ENCODE measurements at regions not wholly inside any gene's neighbourhood (a gene's known extent, or its start where the extent isn't known, plus 50 kb on each side); places are given as distances from the start of the nearest gene placed in this dataset.
"Not testable (repeated sequence)": the region's sequence is repeated elsewhere in the genome, so short reads cannot be mapped to it uniquely, and the experiment has no call there.

DNA sequence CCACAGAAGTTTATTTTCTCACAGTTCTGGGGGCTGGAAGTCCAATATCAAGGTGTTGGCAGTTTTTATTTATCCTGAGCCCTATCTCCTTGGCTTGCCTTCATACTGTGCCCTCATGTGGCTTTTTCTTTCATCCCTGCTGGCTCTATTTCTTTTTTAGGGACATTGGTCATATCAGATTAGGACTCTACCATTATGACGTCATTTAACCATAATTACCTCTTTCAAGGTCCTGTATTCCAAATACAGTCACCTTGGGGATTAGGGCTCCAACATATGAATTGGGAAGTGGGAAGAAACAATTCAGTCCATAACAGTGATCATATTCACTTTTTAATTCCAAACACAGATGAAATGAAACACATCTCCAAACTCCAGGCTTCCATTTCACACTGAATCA is 286.0 kb downstream of the SUCLG1 start:
- DNase-seq, result no peak
- in situ Hi-C loops (cut with MboI; ENCODE audit: low pct_unique_long_range_greater_than_20kb, low sequenced_read_pairs), result no loop called here

DNA sequence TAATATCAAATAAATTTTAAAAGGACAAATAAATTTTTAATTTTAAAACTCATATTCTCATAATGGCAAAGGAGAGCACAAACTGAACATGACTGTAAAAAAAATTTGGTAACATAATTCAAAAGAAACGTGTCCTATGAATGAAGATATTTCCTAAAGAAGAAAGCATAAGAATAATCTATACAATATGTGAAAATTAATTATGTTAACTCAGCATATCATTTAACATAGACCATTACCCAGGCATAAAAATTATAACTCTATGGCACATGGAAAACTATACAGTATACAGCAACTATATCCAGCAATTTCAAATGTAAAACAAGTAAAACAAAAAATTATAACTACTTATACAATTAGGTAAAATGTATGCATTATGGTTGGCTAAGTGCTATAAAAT is 288.1 kb downstream of the SUCLG1 start:
- DNase-seq, result no peak
- in situ Hi-C loops (cut with MboI; ENCODE audit: low pct_unique_long_range_greater_than_20kb, low sequenced_read_pairs), result no loop called here

DNA sequence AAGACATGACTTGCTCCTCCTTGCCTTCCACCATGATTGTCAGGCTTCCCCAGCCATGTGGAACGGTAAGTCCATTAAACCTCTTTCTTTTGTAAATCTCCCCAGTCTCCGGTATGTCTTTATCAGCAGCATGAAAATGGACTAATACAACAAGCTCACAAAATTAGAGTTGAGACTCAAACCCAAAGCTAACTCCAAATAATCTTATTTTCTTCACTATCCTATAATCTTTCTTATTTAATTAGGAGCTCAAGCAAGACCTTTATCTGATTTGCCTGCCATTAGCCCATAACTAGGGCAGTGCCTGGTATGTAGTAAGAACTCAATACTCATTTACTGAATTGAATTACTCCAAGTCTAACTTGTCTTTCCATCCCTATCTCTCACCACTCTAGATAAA is 289.2 kb downstream of the SUCLG1 start:
- DNase-seq, result no peak
- in situ Hi-C loops (cut with MboI; ENCODE audit: low pct_unique_long_range_greater_than_20kb, low sequenced_read_pairs), result no loop called here

DNA sequence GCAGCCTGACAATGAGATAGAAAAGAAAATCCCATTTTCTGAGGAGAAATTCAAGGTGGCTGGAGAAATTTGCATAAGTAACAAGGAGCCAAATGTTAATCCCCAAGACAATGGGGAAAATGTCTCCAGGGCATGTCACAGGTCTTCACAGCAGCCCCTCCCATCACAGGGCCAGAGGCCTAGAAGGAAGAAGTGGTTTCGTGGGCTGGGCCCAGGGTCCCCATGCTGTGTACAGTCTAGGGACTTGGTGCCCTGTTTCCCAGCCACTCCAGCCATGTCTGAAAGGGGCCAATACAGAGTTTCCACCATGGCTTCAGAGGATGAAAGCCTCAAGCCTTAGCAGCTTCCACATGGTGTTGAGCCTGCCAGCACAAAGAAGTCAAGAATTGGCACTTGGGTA is 290.5 kb downstream of the SUCLG1 start:
- in situ Hi-C loops (cut with MboI; ENCODE audit: low pct_unique_long_range_greater_than_20kb, low sequenced_read_pairs), result not testable (repeated sequence)

DNA sequence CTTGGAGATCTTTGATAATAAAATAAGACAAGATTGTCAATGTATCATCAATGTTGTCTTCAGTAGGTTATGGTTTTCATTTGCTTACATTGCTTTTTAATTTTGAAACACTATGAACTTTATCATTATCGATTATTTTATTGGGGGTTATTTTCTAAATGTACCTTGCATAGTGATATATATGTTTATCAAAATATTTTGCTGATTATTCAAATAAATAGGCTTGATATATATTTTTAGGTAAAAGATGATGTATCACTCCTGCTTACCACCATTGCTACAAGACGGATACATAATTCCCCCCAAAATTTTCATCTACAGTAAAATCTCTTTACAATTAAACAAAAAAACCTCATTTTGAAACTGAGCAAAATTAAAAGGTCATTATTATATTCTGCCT is 293.8 kb downstream of the SUCLG1 start:
- DNase-seq, result no peak
- in situ Hi-C loops (cut with MboI; ENCODE audit: low pct_unique_long_range_greater_than_20kb, low sequenced_read_pairs), result no loop called here

More for the DNA sequence above, 290.5 kb downstream of the SUCLG1 start:
- DNase-seq, result not testable (repeated sequence)

DNA sequence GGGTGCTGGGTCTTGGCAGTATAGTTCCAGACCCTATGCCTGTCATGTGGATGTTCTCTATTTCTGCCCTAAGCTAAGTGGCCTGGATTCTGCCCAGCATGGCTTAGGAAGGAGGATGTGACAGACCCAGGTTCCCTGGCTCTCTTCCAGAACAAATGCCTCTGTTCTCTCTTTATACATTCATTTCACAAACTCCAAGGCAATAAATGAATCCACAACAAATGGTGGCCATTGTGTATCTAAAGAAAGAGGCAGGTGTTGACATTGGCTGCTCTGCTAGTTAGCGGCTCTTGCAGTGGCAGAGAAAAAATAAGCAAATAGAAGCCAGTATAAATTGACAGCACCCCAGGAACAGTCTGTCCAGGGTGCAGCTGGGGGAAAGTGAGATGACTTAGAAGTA is 298.6 kb downstream of the SUCLG1 start:
- in situ Hi-C loops (cut with MboI; ENCODE audit: low pct_unique_long_range_greater_than_20kb, low sequenced_read_pairs), result no loop called here
- no peak for DNase-seq

DNA sequence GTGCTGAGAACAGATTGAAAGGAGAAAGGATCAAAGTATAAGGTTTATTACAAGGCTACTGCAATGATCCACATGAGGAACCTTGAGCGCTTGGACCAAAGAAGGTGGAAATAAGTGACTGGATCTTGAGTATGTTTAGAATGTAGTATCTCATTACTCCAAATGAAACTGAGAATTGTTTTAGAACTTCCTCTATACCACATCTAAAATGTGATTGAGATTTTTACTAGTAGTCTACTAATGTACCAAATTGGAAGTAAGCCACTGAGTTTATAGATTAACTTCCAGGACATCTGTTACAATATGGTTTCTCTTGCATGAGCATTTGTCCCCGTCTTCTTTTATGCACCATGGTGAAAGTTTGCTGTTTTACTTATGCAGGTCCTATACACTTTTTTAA is 300.5 kb downstream of the SUCLG1 start:
- no peak for DNase-seq
- in situ Hi-C loops (cut with MboI; ENCODE audit: low pct_unique_long_range_greater_than_20kb, low sequenced_read_pairs), result no loop called here

DNA sequence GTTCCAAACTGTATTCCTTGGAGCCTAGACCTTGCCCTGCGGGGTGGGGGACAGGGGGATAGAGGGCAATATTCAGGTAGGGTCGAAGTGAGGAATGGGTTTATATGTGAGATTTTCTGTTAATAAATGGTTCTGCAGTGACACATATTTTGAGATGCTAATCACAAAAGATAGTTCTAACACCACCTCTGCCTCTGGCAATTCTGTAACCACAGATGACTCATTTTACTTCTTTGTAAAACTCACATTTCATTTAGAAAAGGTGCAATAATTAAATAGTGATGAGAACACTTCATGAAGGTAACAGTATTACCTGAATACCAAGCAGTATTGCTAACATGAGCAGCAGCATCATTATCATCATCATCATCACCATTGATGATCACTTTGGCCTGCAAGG is 306.6 kb downstream of the SUCLG1 start:
- in situ Hi-C loops (cut with MboI; ENCODE audit: low pct_unique_long_range_greater_than_20kb, low sequenced_read_pairs), result no loop called here
- no peak for DNase-seq

DNA sequence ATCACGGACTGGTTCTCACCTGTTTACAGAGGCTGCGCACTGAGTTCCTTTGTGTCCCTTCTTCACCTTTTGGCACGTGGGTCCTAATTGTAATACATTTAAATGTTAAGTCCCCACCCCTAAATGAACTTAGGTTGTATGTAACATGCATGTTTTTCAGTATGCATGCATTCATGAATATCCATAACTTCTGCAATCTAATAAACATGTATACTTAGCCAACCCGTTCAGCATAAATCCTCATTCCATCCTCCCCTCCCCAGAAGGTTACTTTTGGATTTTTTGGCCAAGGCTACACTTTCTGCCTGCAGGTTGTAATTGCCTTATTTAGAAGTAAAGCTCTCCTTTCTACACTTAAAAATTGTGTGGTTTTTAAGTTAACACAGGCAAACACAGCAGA is 314.7 kb downstream of the SUCLG1 start:
- in situ Hi-C loops (cut with MboI; ENCODE audit: low pct_unique_long_range_greater_than_20kb, low sequenced_read_pairs), result no loop called here
- DNase-seq, result no peak

DNA sequence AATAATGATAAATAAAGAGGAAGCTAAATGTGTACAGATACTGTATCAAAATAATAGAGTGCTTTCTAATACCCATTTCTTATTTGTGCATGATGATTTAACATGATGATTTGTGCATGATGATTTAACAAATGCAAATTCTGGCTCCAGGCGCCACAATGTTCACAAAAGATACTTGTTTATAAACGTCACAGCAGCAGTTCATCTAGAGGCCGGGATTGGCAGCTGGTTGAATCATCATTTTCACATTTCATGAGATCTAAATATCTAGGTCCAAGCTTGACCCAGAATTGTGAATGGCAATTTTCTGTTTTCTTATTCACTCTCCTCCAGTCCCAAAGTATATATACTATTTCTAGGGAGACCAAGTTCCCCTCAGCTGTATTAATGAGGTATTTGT is 322.0 kb downstream of the SUCLG1 start:
- no peak for DNase-seq
- in situ Hi-C loops (cut with MboI; ENCODE audit: low pct_unique_long_range_greater_than_20kb, low sequenced_read_pairs), result no loop called here

DNA sequence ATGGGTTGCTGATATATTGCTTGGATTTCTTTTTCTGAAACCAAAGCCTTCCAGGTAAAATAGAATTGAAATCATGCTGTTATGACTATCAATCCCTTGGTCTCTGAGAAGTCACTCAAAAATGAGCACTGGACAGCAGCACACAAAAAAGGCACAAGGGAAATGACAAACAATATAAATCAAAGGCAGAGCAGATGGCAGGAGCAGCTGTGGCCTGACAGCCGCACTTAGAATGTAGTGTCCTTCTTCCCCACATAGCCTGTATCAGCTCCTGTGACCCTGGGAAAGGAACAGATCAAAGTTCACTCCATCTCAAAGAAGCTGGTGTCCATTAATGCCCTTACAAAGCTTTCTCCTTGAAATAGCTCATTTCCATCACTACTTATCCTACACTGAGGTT is 326.7 kb downstream of the SUCLG1 start:
- in situ Hi-C loops (cut with MboI; ENCODE audit: low pct_unique_long_range_greater_than_20kb, low sequenced_read_pairs), result no loop called here

DNA sequence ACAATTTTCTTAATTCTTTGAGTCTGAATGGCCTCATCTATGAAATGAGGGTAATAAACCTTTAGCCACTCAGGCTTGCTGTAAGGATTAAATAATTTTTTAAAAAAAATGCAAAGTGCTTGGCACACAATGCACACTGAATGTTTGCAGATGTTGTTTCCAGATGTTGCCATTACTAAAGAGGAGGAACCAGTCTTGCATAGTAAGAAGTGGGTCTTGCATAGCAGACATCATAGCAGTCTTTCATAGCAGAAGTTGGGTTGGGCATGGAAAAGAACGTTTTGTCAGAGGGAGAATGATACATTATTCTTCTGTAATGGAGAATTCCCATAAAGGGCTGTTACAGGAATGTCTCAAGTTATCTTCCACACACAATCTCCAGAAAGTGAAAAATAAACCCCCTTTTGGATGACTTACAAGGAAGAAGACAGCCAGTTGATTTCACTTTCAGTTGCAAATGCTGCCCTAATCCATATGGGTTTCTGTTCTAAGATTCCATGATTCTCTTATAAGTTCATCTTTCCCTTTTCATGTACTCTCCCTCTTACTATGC is 327.7 kb downstream of the SUCLG1 start:
- in situ Hi-C loops (cut with MboI; ENCODE audit: low pct_unique_long_range_greater_than_20kb, low sequenced_read_pairs), result no loop called here
- no peak for DNase-seq

More for the DNA sequence above, 326.7 kb downstream of the SUCLG1 start:
- DNase-seq, result no peak

DNA sequence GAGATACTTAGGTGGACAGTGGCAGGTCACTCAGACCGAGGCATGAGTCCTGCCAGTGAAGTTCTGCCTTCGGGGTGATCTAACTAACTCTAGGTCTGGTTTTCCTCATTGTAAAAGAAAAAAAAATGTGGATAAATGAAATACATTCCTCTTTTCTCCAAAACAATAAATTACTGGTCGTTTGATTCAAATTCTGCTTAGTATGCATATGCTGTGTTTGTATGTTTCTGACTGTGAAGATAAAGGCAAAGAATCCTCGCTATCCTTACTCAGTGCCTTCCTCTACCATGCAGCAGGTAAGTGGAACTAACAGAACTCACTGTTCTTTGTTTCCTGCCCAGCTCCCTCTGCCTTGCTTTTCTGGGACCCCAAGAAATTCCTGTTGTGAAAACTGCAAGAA is 330.1 kb downstream of the SUCLG1 start:
- in situ Hi-C loops (cut with MboI; ENCODE audit: low pct_unique_long_range_greater_than_20kb, low sequenced_read_pairs), result no loop called here
- no peak for DNase-seq

DNA sequence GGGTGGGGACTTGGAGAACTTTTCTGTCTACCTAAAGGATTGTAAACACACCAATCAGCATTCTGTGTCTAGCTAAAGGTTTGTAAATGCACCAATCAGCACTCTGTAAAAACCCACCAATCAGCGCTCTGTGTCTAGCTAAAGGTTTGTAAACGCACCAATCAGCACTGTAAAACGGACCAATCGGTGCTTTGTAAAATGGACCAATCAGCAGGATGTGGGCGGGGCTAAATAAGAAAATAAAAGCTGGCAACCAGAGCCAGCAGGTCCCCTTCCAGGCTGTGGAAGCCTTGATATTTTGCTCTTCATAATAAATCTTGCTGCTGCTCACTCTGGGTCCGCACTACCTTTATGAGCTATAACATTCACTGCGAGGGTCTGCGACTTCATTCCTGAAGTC is 331.3 kb downstream of the SUCLG1 start:
- DNase-seq; in situ Hi-C loops (cut with MboI; ENCODE audit: low pct_unique_long_range_greater_than_20kb, low sequenced_read_pairs): not testable (repeated sequence)

DNA sequence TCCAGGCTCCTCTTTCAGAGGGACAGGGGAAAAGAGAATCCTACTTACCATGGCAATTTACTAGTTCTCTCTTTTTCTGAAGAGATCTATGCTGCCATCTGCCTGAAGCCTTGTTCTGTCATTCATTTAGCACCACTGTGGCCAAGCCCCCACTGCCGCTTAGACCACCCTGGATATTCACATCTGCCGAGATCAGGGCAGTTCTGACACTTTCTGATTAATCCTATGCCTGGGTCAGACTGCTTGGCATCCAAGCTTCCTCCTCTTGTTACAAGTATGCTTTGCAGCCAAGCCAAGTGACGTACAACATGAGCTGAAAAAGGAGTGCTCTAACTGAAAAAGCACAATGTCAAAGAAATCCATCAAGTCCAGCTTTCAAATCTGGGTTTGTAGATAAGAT is 332.6 kb downstream of the SUCLG1 start:
- DNase-seq, result no peak
- in situ Hi-C loops (cut with MboI; ENCODE audit: low pct_unique_long_range_greater_than_20kb, low sequenced_read_pairs), result no loop called here

DNA sequence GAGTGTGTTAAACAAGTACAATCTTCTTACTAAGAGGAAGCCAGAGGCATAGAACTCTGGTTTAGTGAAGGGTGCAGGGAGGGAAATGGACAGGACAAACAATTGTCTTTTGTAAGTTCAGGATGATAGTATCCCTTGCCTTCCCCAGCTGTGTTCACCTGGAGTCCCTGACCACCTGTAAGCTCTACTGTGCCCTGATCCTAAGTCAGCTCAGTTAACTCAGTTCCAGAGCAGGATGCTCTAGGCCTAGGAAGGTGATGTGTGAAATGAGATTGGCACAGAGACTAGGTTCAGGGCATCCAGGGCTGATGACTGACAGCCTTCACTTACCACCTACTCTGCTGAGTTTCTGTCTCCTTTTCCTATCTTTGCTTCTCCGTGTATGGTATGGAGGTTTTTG is 333.0 kb downstream of the SUCLG1 start:
- in situ Hi-C loops (cut with MboI; ENCODE audit: low pct_unique_long_range_greater_than_20kb, low sequenced_read_pairs), result no loop called here

DNA sequence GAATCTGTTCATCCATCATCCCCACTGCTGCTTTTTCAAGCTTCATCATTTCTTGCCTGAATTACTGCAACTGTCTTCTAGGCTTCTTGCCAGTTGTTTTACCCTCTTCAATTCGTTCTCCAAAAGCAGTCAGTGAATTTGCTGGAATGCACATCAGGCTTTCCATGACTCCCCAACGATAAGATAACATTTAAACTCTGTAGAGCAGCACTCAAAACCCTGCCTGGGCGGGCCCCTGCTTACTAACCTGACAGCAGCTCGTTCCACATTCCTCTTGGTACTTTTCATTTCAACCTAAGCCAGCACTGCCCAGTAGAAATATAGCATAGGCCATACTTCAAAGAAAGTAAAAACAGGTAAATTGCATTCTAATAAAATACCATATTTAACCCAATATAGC is 342.9 kb downstream of the SUCLG1 start:
- in situ Hi-C loops (cut with MboI; ENCODE audit: low pct_unique_long_range_greater_than_20kb, low sequenced_read_pairs), result no loop called here
- no peak for DNase-seq

More for the DNA sequence above, 333.0 kb downstream of the SUCLG1 start:
- no peak for DNase-seq

DNA sequence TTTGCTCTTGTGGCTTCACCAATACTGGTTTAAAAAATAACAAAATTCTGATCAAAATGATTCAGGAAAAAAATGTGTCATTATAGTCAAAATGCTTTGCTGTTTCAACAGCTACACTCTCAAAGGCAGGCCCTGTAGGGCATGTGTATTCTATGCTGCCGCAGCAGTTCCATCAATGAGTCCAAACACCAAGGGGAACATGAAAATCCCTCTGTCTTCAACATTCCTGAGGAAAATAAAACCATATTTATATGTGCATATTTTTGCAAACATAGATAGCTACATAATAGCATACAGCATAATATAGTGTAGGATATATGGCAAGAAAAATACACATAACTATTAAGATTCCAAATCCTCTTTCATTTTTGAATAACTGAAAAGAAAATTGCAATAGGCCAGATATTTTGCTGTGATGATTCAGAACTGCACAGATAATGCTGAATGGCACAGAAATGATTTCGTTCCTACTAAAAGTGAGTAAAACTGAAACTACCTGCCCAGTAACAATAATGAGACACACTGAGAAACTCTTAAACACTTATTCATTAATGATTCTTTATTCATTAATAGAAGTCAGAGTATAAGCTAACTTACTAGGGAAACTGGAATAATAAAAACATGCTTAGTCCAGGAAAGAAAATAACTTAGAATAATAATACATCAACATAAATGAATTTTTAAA is 343.8 kb downstream of the SUCLG1 start:
- DNase-seq, result no peak
- in situ Hi-C loops (cut with MboI; ENCODE audit: low pct_unique_long_range_greater_than_20kb, low sequenced_read_pairs), result no loop called here

DNA sequence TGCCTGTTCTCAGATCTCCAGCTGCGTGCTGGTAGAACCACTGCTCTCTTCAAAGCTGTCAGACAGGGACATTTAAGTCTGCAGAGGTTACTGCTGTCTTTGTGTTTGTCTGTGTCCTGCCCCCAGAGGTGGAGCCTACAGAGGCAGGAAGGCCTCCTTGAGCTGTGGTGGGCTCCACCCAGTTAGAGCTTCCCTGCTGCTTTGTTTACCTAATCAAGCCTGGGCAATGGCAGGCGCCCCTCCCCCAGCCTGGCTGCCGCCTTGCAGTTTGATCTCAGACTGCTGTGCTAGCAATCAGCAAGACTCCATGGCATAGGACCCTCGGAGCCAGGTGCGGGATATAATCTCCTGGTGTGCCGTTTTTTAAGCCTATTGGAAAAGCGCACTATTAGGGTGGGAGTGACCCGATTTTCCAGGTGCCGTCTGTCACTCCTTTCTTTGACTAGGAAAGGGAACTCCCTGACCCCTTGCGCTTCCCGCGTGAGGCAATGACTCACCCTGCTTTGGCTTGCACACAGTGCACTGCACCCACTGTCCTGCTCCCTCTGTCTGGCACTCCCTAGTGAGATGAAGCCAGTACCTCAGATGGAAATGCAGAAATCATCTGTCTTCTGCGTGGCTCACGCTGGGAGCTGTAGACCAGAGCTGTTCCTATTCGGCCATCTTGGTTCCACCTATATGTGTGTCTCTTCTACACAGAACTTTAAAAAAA is 355.1 kb downstream of the SUCLG1 start:
- DNase-seq; in situ Hi-C loops (cut with MboI; ENCODE audit: low pct_unique_long_range_greater_than_20kb, low sequenced_read_pairs): not testable (repeated sequence)

DNA sequence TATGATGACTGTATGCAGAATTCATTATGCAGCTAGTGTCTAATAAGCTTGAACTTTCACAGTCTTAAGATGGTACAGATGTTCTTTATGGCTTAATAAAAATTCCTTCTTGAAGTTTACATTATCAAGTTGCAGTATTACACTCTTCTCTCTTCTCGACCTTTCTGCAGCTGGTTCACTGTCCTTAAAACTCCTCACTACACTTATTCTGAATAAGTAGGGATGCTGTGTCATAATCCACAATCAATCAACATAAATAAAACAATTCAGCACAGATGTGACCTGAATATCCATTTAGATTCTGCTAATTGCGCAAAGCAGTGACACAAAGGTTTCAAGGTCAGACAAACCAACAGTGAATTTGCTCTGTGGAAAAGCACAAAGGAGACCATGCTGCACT is 356.8 kb downstream of the SUCLG1 start:
- in situ Hi-C loops (cut with MboI; ENCODE audit: low pct_unique_long_range_greater_than_20kb, low sequenced_read_pairs), result no loop called here
- DNase-seq, result no peak

DNA sequence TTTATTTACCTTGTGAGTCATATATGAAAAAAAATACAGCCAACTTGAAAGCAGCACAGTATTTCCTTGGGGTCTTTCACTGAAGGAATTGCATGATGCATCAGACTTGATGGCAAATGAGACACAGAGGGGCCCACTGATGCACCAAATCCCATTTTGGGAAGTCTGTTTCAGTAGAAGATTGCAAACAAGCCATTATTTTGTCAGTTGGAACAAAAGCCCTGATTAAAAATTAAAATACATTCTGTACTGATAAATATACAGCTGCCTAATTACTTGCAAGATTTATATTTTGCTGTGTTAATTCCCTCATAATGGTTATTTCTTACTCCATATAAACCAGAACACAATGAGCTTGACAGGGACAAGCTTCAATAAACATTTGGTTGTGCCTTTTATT is 370.4 kb downstream of the SUCLG1 start:
- no peak for DNase-seq
- in situ Hi-C loops (cut with MboI; ENCODE audit: low pct_unique_long_range_greater_than_20kb, low sequenced_read_pairs), result no loop called here
